HG03342 (cell line): ENCODE measurements at regions not wholly inside any gene's neighbourhood (a gene's known extent, or its start where the extent isn't known, plus 50 kb on each side); places are given as distances from the start of the nearest gene placed in this dataset.
"Not testable (repeated sequence)": the region's sequence is repeated elsewhere in the genome, so short reads cannot be mapped to it uniquely, and the experiment has no call there.

Experiments
- ATAC-seq: cut with Tn5 transposase; IDR thresholded peaks from one replicate; pipeline ENCODE4 v1.9.1; 2021; ENCODE audit warnings: mild to moderate bottlenecking, moderate library complexity; ENCODE audit not compliant: unreplicated experiment

- no peak for ATAC-seq
Measured at GRCh38 chr10:124217906-124218804, 124.8 kb upstream of the CHST15 start.

DNA sequence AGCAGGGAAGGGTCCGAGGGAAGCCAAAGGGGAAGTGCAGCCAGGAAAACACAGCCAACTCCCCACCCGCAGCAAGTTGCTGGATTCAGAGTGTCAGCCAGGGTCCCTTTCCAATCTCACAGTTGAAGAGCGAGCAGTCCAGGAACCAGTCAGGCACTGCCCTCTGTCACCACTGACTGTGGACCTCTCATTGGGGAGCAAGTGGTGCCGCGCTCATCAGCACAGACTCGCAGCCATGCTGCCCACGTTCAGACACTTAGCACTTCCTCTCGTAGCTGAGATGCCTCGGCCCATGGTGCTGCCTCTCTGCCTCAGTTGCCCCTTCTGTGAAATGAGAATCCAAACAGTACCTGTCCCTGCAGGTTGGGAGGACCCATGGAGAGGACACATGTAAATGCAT is 123.6 kb upstream of the CHST15 start:
- no peak for ATAC-seq

GRCh38 chr10:124214610-124215375 is 121.4 kb upstream of the CHST15 start:
- ATAC-seq = no peak

DNA sequence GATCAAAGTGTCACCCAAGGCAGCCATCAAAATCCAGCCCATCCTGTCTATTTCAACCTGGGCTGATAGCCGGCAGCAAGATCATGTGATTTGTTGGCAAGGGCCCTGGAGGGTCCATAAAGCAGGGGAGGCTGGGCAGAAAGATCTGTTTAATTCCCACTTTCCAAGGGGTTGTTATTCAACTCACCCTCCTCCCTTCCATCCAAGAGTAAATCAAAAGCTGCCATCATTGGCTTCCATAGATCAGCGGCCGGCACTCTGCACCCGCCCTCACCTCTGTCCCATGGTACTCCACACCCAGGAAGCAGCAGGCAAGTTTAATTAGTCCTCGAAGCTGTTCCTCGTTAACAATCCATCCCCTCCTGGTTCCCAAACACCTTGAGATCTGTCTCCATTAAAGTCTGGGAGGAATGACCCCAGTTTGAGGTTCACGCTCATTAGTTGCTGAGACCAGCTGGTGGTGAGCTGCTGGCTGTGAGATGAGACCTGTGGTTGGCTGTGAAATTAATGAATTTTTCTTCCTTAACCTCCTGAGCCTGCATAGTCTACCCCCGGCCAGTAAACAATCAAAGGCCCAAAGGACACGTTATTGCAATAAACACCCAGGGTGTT is 120.6 kb upstream of the CHST15 start:
- no peak for ATAC-seq

DNA sequence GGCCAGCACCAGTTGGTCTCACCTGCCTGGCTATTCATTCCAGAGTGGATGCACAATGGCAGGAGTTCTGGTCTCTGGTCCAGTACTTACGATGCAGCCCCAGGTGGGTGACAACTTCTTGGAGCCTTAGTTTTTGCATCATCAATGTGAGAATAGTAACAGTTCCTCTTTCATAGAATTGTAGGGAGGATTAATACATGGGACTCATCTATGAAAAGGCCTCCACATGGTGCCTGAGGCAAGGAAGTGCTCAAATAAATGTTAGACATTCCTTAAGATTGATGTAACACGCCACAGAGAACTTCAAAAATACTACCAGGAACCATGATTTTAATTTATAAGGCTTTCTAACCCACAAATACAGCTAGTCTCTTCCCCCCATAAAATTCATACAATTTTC is 120.1 kb upstream of the CHST15 start:
- ATAC-seq = no peak

DNA sequence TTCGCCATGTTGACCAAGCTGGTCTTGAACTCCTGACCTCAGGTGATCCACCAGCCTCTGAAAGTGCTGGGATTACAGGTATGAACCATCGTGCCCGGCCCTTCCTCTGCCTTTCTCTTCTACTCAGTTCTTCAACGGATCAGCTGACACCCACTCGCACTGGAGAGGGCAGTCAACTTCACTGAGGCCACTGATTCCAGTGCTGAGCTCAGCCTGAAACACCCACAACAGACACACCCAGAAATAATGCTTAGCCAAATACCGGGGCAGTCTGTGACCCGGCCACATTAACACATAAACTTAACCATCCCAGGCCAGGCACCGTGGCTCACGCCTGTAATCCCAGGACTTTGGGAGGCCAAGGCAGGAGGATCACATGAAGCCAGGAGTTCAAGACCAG is 119.3 kb upstream of the CHST15 start:
- ATAC-seq = no peak

DNA sequence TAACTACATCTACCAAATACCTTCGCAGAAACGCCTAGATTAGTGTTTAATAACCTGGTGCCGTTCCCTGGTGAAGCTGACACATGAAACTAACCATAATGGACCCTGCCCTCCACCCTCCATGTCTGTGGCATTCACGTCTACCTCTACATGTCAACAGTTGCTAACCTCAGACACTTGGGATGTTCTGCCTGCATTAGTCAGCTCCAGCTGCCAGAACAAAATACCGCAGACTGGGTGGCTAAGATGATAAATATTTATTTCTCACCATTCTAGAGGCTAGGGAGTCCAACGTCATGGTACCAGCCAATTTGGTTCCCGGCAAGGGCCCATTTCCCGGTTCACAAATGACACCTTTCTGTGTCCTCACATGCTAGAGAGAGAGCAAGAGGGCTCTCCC is 118.5 kb upstream of the CHST15 start:
- ATAC-seq = no peak

GRCh38 chr10:124210263-124210662 is 116.9 kb upstream of the CHST15 start:
- ATAC-seq = no peak

GRCh38 chr10:124207391-124207790 is 114.0 kb upstream of the CHST15 start:
- no peak for ATAC-seq

DNA sequence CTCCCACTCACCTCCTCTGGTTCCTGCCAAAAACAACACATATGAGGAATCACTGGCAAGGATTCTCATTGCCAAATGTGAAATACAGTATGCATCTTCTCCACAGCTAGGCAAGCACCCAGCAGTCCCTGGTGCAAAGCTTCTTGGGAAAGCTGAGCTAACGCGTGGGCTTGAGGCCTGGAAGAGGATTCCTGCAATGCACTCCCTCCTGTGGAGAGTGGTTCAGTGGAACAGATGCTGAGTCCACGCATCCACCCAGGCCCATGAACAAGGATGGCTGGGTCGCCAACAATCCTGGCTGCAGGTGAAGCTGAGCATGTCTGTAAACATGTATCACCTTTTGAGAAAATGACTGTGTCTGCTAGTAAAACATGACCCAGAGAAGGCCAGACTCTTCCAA is 113.2 kb upstream of the CHST15 start:
- ATAC-seq = no peak

- no peak for ATAC-seq
Measured at GRCh38 chr10:124205432-124205831, 112.0 kb upstream of the CHST15 start.

DNA sequence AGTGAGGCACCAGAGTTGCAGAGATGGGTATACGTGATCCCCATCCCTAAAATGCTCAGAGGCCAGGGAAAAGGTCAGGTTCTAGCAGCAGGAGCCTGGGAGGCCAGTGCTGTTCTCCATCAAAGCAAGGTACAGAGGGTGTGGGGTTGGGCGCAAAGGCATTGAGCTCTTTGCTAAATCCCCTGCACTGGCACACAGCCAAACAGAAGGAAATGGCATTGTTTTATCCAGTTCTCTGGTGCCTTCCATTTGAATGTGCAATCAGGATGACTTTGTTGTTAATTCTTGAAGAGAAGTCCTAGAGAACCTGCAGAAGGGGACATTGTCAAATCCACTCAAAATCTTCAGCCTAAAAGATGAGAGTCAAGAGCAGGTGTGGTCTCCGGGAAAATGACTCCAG is 111.3 kb upstream of the CHST15 start:
- no peak for ATAC-seq

DNA sequence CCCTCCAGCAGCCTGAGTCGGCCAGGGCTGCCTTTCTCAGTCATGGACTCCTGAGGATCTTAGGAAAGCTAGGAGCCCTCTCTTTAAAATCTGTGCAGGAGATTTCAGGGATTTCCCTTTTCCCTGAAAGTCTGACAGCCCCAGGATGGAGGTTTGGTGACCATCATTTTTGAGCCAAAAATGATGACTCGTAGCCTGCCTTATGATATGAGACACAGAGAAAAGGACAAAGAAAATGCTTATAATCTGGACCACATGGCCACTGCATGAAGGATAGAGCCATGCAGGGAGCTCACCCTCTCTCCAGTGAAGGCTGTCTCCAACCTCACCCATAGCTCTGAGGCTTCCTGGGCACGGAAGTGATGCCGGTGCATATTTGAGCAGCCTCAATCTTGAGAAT is 106.6 kb upstream of the CHST15 start:
- ATAC-seq = no peak

GRCh38 chr10:124198871-124199270 is 105.5 kb upstream of the CHST15 start:
- ATAC-seq = no peak

DNA sequence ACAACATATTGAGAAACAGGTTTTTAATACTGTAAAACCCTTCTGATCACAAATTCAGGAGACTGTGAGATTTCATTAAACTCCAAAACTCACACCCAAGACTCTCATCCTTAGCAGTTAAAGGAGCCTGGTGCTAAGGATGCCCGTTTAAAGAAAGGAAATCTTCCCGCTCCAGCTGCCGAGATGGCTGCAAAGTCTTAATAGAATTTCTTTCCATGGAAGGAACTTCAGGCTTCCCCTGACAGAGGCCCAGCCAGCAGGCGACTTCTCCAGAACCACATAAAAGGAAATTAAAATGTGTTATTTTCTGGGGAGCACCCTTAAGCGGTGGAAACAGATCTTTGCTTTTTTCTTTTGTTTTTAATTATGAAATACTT is 104.7 kb upstream of the CHST15 start:
- ATAC-seq = no peak

- no peak for ATAC-seq
Measured at GRCh38 chr10:124197371-124198124, 104.2 kb upstream of the CHST15 start.

DNA sequence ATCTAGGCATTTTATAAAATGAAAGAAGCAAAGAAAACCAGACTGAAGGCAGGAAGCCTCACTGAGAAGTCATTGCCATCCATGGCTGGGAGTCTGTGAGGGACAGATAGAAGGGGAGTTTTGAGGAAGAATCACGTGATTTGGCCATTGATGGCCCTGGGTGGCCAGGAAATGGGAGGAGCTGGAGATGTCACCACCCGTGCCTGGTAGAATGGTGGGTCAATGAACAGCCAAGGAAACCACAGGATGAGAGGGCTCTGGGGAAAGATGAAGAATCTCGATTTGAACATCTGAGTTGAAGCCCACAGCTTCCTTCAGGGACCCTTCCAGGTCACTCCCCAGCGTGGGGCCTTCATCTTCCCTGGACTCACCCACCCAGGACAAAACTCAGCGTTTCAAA is 103.3 kb upstream of the CHST15 start:
- no peak for ATAC-seq

GRCh38 chr10:124194199-124194824 is 100.9 kb upstream of the CHST15 start:
- ATAC-seq = no peak

DNA sequence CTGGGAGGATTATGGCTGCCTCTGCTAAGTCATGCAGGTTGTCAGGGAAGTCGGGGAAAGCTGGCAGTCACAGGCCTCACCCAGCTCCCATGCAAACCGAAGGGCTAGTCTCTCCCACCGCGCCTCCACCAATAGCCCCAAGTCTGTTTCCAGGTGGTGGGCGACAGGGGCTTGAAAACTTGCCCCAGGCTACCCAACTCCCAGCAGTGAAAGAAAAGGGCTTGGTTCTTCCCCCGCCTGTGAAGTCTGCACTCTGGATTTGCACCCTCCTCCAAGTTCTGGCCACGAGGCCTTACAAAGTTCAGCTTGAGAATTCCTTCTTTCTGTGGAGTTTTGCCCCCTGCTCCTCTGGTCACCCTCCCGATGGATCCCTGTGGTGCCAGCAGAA is 99.9 kb upstream of the CHST15 start:
- ATAC-seq = no peak

DNA sequence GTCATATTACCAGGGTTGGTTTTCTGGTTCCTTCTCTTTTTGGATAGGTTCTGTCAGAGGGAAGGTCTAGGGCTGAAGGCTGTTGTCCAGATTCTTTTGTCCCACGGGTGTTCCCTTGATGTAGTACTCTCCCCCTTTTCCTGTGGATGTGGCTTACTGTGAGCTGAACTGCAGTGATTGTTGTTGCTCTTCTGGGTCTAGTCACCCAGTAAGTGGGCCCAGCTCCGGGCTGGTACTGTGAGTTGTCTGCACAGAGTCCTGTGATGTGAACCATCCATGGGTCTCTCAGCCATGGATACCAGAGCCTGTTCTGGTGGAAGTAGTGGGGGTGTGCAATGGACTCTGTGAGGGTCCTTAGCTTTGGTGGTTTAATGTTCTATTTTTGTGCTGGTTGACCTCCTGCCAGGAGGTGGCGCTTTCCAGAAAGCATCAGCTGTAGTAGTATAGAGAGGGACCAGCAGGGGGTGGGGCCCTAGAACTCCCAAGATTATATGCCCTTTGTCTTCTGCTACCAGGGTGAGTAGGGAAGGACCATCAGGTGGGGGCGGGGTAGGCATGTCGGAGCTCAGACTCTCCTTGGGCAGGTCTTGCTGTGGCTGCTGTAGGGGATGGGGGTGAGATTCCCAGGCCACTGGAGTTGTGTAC is 99.4 kb upstream of the CHST15 start:
- ATAC-seq = not testable (repeated sequence)
